H9 (cell line): ENCODE measurements at regions not wholly inside any gene's neighbourhood (a gene's known extent, or its start where the extent isn't known, plus 50 kb on each side); places are given as distances from the start of the nearest gene placed in this dataset.

Experiments used
- DNase-seq: peaks from one replicate; pipeline ENCODE4 v3.0.0-alpha.2; 2017
- H2AFZ ChIP-seq: one replicate; pipeline ENCODE4 v1.6.1; 2013; ENCODE audit warnings: mild to moderate bottlenecking, low read length, control low read depth, moderate library complexity
- H2AK5ac ChIP-seq: 2 replicates; pipeline ENCODE4 v1.6.1; 2013; ENCODE audit warnings: low read length, control low read depth, mixed read lengths; ENCODE audit not compliant: insufficient read length
- H2BK120ac ChIP-seq: one replicate; pipeline ENCODE4 v1.6.1; 2013; ENCODE audit warnings: low read depth, mild to moderate bottlenecking, low read length, control low read depth, inconsistent platforms; ENCODE audit not compliant: poor library complexity, severe bottlenecking
- H2BK12ac ChIP-seq: 2 replicates; pipeline ENCODE4 v1.6.1; 2013; ENCODE audit warnings: low read length, control low read depth, mixed read lengths, low read depth; ENCODE audit not compliant: insufficient read length
- H2BK15ac ChIP-seq: 2 replicates; pipeline ENCODE4 v1.6.1; 2013; ENCODE audit warnings: low read depth, low read length, control low read depth
- H2BK20ac ChIP-seq: one replicate; pipeline ENCODE4 v1.6.1; 2013; ENCODE audit warnings: low read depth, mild to moderate bottlenecking, low read length, control low read depth, inconsistent platforms; ENCODE audit not compliant: poor library complexity, severe bottlenecking
- H2BK5ac ChIP-seq: 2 replicates; pipeline ENCODE4 v1.6.1; 2013; ENCODE audit warnings: low read length, control low read depth, mixed read lengths; ENCODE audit not compliant: insufficient read length
- H3K14ac ChIP-seq: 2 replicates; pipeline ENCODE4 v1.6.1; 2013; ENCODE audit warnings: low read length, control low read depth; ENCODE audit not compliant: insufficient read depth
- H3K18ac ChIP-seq: 2 replicates; pipeline ENCODE4 v1.6.1; 2013; ENCODE audit warnings: low read depth, mild to moderate bottlenecking, mixed read lengths, low read length, control low read depth; ENCODE audit not compliant: insufficient read length
- H3K23ac ChIP-seq: 2 replicates; pipeline ENCODE4 v1.6.1; 2013; ENCODE audit warnings: low read length, control low read depth, mixed read lengths, low read depth; ENCODE audit not compliant: insufficient read length
- H3K23me2 ChIP-seq: 2 replicates; pipeline ENCODE4 v1.6.1; 2013; ENCODE audit warnings: low read depth, mild to moderate bottlenecking, mixed read lengths, low read length, control low read depth; ENCODE audit not compliant: insufficient read length, poor library complexity, severe bottlenecking
- H3K27ac ChIP-seq: 2 replicates; pipeline ENCODE4 v1.5.1; 2013; ENCODE audit warnings: low read length, control low read depth, mixed read lengths, low read depth; ENCODE audit not compliant: insufficient read length
- H3K27me3 ChIP-seq: 2 replicates; pipeline ENCODE4 v1.6.1; 2013; ENCODE audit warnings: low read length, control low read depth, inconsistent platforms; ENCODE audit not compliant: insufficient read depth
- H3K4ac ChIP-seq: 2 replicates; pipeline ENCODE4 v1.6.1; 2013; ENCODE audit warnings: low read depth, mild to moderate bottlenecking, control low read depth, inconsistent platforms, low read length, moderate library complexity
- H3K4me1 ChIP-seq: 2 replicates; pipeline ENCODE4 v1.6.1; 2013; ENCODE audit warnings: low read length, control low read depth, inconsistent platforms; ENCODE audit not compliant: insufficient read depth
- H3K4me2 ChIP-seq: 2 replicates; pipeline ENCODE4 v1.6.1; 2013; ENCODE audit warnings: low read length, control low read depth, mixed read lengths; ENCODE audit not compliant: insufficient read length, insufficient read depth
- H3K56ac ChIP-seq: 2 replicates; pipeline ENCODE4 v1.6.1; 2013; ENCODE audit warnings: low read depth, mild to moderate bottlenecking, mixed read lengths, low read length, control low read depth; ENCODE audit not compliant: insufficient read length
- H3K79me1 ChIP-seq: 2 replicates; pipeline ENCODE4 v1.6.1; 2013; ENCODE audit warnings: low read depth, mild to moderate bottlenecking, moderate library complexity, low read length, control low read depth, inconsistent platforms; ENCODE audit not compliant: insufficient read depth, poor library complexity, severe bottlenecking
- H3K79me2 ChIP-seq: 2 replicates; pipeline ENCODE4 v1.6.1; 2013; ENCODE audit warnings: low read length, control low read depth, inconsistent platforms; ENCODE audit not compliant: insufficient read depth
- H3K9ac ChIP-seq: 2 replicates; pipeline ENCODE4 v1.6.1; 2013; ENCODE audit warnings: low read length, control low read depth, mixed read lengths; ENCODE audit not compliant: insufficient read length; ENCODE audit errors: extremely low read depth
- H3K9me3 ChIP-seq: one replicate; pipeline ENCODE4 v1.6.1; 2013; ENCODE audit warnings: low read depth, low read length, inconsistent platforms; ENCODE audit not compliant: control insufficient read depth
- H3T11ph ChIP-seq: one replicate; pipeline ENCODE4 v1.6.1; 2013; ENCODE audit warnings: mild to moderate bottlenecking, low read length, control low read depth, inconsistent platforms
- H4K20me1 ChIP-seq: one replicate; pipeline ENCODE4 v1.6.1; 2013; ENCODE audit not compliant: control insufficient read depth, insufficient read length, insufficient read depth
- H4K5ac ChIP-seq: 2 replicates; pipeline ENCODE4 v1.6.1; 2013; ENCODE audit warnings: low read depth, mild to moderate bottlenecking, mixed read lengths, low read length, control low read depth; ENCODE audit not compliant: insufficient read length
- H4K8ac ChIP-seq: replicated peaks from 2 replicates; pipeline ENCODE4 v1.6.1; 2013; ENCODE audit warnings: low read length, control low read depth, mixed read lengths, low read depth; ENCODE audit not compliant: insufficient read length
- H4K91ac ChIP-seq: 2 replicates; pipeline ENCODE4 v1.6.1; 2013; ENCODE audit warnings: low read depth, mild to moderate bottlenecking, moderate library complexity, mixed read lengths, low read length, control low read depth; ENCODE audit not compliant: insufficient read length
- H3K27ac Mint-ChIP-seq, 3 experiments: 2 replicates in 2 of 3; 3 replicates in 1 of 3; pipeline ENCODE4 v1.8.0; 2020 to 2021; ENCODE audit warnings: mixed read lengths in 3 of 3, mild to moderate bottlenecking in 1 of 3, moderate library complexity in 1 of 3
- H3K27me3 Mint-ChIP-seq: 2 replicates; pipeline ENCODE4 v1.8.0; 2021; ENCODE audit warnings: low read depth, mild to moderate bottlenecking, moderate library complexity, mixed read lengths
- H3K36me3 Mint-ChIP-seq, 3 experiments: 2 replicates in 2 of 3; 3 replicates in 1 of 3; pipeline ENCODE4 v1.8.0; 2020 to 2021; ENCODE audit warnings: low read depth in 3 of 3, mixed read lengths in 3 of 3; ENCODE audit not compliant: insufficient read depth in 1 of 3
- H3K4me1 Mint-ChIP-seq, 2 experiments: 2 replicates each; pipeline ENCODE4 v1.8.0; 2020; ENCODE audit warnings: mixed read lengths in 2 of 2
- H3K4me3 Mint-ChIP-seq, 2 experiments: 2 replicates in 1 of 2; 3 replicates in 1 of 2; pipeline ENCODE4 v1.8.0; 2020 to 2021; ENCODE audit warnings: mild to moderate bottlenecking in 2 of 2, mixed read lengths in 2 of 2, moderate library complexity in 1 of 2
- H3K9me3 Mint-ChIP-seq, 2 experiments: 2 replicates in 1 of 2; 3 replicates in 1 of 2; pipeline ENCODE4 v1.8.0; 2020; ENCODE audit warnings: mild to moderate bottlenecking in 2 of 2, mixed read lengths in 2 of 2, moderate library complexity in 1 of 2
- WGBS: extraction: QIAGEN DNeasy Blood & Tissue Kit; methylation state at CpG from one replicate; pipeline ENCODE4 v1.1.7; 2013; ENCODE audit warnings: missing lambda C conversion rate, low lambda C conversion rate, mixed read lengths; ENCODE audit not compliant: insufficient read length; ENCODE audit errors: extremely low coverage; 5-methylcytosine and 5-hydroxymethylcytosine counted together
- TF ChIP-seq, protein P1 (sequence below): fragments of 200-600 bp; sonication (generic); conservative IDR thresholded peaks from 3 replicates; pipeline ENCODE4 v1.8.0; 2021; ENCODE audit warnings: antibody characterized with exemption, mild to moderate bottlenecking

DNA sequence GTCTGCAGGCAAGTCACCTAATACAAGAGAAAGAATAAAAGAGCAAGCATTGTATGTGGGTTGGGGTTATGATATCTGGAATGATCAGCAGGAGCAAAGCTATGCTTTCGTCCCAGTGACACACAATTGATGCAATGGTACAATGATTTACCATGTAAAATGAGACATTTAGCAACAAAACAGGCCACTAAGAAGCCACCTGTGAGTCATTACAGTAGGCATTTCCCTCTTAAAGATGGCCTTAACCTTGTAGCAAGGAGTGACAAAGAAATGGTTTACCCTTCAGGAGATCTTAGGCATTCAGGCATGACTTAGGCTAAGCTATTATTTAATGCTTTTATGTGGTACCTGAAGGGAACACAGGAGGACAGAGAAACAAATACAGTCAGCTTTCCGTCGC lies 373.3 kb upstream of the RBMS3 start:
- no peaks in the 10 kb centered on the region for H3K9me3 ChIP-seq
- H3K23me2 ChIP-seq = no peaks in the 10 kb centered on the region
- H3K56ac ChIP-seq = no peak overlapping the region
- H4K8ac ChIP-seq = no peak overlapping the region
- H3K27me3 Mint-ChIP-seq = no peaks in the 10 kb centered on the region
- H3K23ac ChIP-seq = no peak overlapping the region
- no peaks in the 10 kb centered on the region for H3K27me3 ChIP-seq
- no peak overlapping the region for H3K27ac Mint-ChIP-seq
- H3K4me1 ChIP-seq = no peaks in the 10 kb centered on the region
- H2AK5ac ChIP-seq = no peak overlapping the region
- no peak overlapping the region for H2BK12ac ChIP-seq
- no peak overlapping the region for H2BK15ac ChIP-seq
- 0 out of 7 replicates have a peak, but pooled peaks cover 0 to 4% (median 0%) of the 10 kb centered on the region in 3 experiments for H3K36me3 Mint-ChIP-seq
- no peak overlapping the region for H3K4ac ChIP-seq
- no peak overlapping the region for H3K18ac ChIP-seq
- H2BK5ac ChIP-seq = no peak overlapping the region
- H2BK20ac ChIP-seq = no peak overlapping the region
- no peak overlapping the region for H2AFZ ChIP-seq
- TF ChIP-seq, protein P1, sequence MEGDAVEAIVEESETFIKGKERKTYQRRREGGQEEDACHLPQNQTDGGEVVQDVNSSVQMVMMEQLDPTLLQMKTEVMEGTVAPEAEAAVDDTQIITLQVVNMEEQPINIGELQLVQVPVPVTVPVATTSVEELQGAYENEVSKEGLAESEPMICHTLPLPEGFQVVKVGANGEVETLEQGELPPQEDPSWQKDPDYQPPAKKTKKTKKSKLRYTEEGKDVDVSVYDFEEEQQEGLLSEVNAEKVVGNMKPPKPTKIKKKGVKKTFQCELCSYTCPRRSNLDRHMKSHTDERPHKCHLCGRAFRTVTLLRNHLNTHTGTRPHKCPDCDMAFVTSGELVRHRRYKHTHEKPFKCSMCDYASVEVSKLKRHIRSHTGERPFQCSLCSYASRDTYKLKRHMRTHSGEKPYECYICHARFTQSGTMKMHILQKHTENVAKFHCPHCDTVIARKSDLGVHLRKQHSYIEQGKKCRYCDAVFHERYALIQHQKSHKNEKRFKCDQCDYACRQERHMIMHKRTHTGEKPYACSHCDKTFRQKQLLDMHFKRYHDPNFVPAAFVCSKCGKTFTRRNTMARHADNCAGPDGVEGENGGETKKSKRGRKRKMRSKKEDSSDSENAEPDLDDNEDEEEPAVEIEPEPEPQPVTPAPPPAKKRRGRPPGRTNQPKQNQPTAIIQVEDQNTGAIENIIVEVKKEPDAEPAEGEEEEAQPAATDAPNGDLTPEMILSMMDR = no peak
- no peaks in the 10 kb centered on the region; a peak in 1 of 4 replicates for H3K4me1 Mint-ChIP-seq
- DNase-seq = no peak
- peaks cover 0 to 3% of the 10 kb centered on the region in 2 experiments; a peak in 3 of 5 replicates for H3K9me3 Mint-ChIP-seq
- no CpG with 5 or more reads among the region's 3 CpGs for WGBS
- H3K79me2 ChIP-seq = no peaks in the 10 kb centered on the region
- no peak overlapping the region for H4K91ac ChIP-seq
- H3T11ph ChIP-seq = no peak overlapping the region
- no peak overlapping the region for H2BK120ac ChIP-seq
- H3K9ac ChIP-seq = no peak overlapping the region
- H3K4me3 Mint-ChIP-seq = no peak overlapping the region
- H3K4me2 ChIP-seq = no peak overlapping the region
- no peak overlapping the region for H4K5ac ChIP-seq
- H3K14ac ChIP-seq = no peak overlapping the region
- H3K27ac ChIP-seq = no peak overlapping the region
- H4K20me1 ChIP-seq = no peaks in the 10 kb centered on the region
- H3K79me1 ChIP-seq = no peaks in the 10 kb centered on the region
